Adrenal gland (tissue), 9 donors: ENCODE measurements at regions not wholly inside any gene's neighbourhood (a gene's known extent, or its start where the extent isn't known, plus 50 kb on each side); places are given as distances from the start of the nearest gene placed in this dataset.

Experiments used
- DNase-seq, 7 donors: peaks; one replicate each; pipeline ENCODE4 v3.0.0-alpha.2; 2019 to 2020
- H3K27ac ChIP-seq, 5 donors: fragments of 200-600 bp; sonication (generic) in 4 of 5; 1 replicate in 3 of 5; 2 replicates in 2 of 5; pipeline versions ENCODE4 v1.5.1 to v1.8.0; 2016 to 2020; ENCODE audit warnings: mild to moderate bottlenecking in 1 of 5
- H3K27me3 ChIP-seq: fragments of 200-600 bp; 2 replicates; pipeline ENCODE4 v1.8.0; 2021
- H3K36me3 ChIP-seq, 2 donors: fragments of 200-600 bp; replicated peaks in 1 of 2; 1 replicate in 1 of 2; 2 replicates in 1 of 2; pipeline versions ENCODE4 v1.5.1 to v1.8.0; 2018 to 2022
- H3K4me1 ChIP-seq, 2 donors: fragments of 200-600 bp; replicated peaks in 1 of 2; 1 replicate in 1 of 2; 2 replicates in 1 of 2; pipeline versions ENCODE4 v1.5.1 to v1.8.0; 2018 to 2021
- H3K4me3 ChIP-seq, 4 donors: fragments of 200-600 bp; sonication (generic) in 3 of 4; one replicate each; pipeline ENCODE4 v1.5.1; 2016 to 2018
- H3K9me3 ChIP-seq, 3 donors: fragments of 200-600 bp; sonication (generic) in 1 of 3; replicated peaks in 1 of 3; 1 replicate in 2 of 3; 2 replicates in 1 of 3; pipeline versions ENCODE4 v1.5.1 to v1.8.0; 2016 to 2021
- POLR2A ChIP-seq, 2 donors: fragments of 450-650 bp; IDR thresholded peaks; one replicate each; pipeline ENCODE4 v1.6.1; 2017; ENCODE audit warnings: antibody characterized with exemption in 2 of 2, mild to moderate bottlenecking in 2 of 2, moderate library complexity in 1 of 2
- WGBS, 4 donors: extraction: QIAGEN DNeasy Blood & Tissue Kit in 2 of 4; methylation state at CpG; one replicate each; pipeline versions ENCODE4 v1.1.5 to v1.1.7; 2013 to 2017; 5-methylcytosine and 5-hydroxymethylcytosine counted together
- intact Hi-C, 2 donors: fragments of 100-400 bp; cut with DNase I; formaldehyde crosslinking; loops; one replicate each; pipeline versions ENCODE4 v1.14.1 to v1.15.0; 2022 to 2023
- TF ChIP-seq, protein P1 (sequence below), 6 experiments: fragments of 450-650 bp in 4 of 6; fragments of 200-600 bp in 2 of 6; sonication (generic) in 1 of 6; IDR thresholded peaks; 1 replicate in 5 of 6; 2 replicates in 1 of 6; pipeline versions ENCODE4 v1.5.1 to v1.8.0; 2016 to 2021; ENCODE audit warnings: antibody characterized with exemption in 6 of 6, mild to moderate bottlenecking in 2 of 6, moderate library complexity in 1 of 6
- donor health status: healthy with polysubstance abuse.
- donor health status: Bipolar disorder and iron deficiency.
- donor health status: DM: yes; HTN: yes; CAD: no.
- donor health status: DM: no; HTN: no; CAD: no.
- donor health status: DM: no; HTN: no; CAD: no.

DNA sequence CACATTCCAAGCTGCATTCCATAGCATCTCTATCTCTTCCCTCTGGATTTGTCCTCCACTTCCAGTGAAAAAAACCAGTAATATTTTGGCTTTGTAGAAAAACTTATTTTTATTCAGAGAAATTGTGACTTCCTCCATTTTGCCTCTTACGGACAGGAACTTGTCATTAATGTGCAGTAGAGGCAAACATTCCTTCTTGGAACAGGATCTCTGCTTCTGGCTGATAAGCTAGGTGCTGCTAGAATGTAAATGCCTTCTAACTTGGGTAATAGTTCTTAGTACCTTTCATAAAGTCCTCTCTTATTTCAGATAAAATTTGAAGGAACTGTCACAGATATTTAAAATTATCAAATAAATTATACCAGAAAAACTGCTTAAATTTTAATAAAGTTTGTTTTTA, 707.8 kb downstream of the USP25 start:
- Histone ChIP-seq H3K27me3 (no peaks in the 10 kb centered on the region), H3K27ac (no peak overlapping the region), H3K4me1 (no peaks in the 10 kb centered on the region), H3K36me3 (no peaks in the 10 kb centered on the region), H3K9me3 (peaks cover 0 to 6% (median 0%) of the 10 kb centered on the region in 3 donors), H3K4me3 (no peak overlapping the region)
- WGBS, 4 donors, result 63 to 80% (median 72%) methylated on average over 1 of the region's 1 CpG
- no peak for DNase-seq
- TF ChIP-seq, protein P1, sequence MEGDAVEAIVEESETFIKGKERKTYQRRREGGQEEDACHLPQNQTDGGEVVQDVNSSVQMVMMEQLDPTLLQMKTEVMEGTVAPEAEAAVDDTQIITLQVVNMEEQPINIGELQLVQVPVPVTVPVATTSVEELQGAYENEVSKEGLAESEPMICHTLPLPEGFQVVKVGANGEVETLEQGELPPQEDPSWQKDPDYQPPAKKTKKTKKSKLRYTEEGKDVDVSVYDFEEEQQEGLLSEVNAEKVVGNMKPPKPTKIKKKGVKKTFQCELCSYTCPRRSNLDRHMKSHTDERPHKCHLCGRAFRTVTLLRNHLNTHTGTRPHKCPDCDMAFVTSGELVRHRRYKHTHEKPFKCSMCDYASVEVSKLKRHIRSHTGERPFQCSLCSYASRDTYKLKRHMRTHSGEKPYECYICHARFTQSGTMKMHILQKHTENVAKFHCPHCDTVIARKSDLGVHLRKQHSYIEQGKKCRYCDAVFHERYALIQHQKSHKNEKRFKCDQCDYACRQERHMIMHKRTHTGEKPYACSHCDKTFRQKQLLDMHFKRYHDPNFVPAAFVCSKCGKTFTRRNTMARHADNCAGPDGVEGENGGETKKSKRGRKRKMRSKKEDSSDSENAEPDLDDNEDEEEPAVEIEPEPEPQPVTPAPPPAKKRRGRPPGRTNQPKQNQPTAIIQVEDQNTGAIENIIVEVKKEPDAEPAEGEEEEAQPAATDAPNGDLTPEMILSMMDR (IDR thresholded peaks at IDR 0.05), result no peak
- no peak for TF ChIP-seq POLR2A (IDR thresholded peaks at IDR 0.05)
- intact Hi-C loops, result no loop called here

DNA sequence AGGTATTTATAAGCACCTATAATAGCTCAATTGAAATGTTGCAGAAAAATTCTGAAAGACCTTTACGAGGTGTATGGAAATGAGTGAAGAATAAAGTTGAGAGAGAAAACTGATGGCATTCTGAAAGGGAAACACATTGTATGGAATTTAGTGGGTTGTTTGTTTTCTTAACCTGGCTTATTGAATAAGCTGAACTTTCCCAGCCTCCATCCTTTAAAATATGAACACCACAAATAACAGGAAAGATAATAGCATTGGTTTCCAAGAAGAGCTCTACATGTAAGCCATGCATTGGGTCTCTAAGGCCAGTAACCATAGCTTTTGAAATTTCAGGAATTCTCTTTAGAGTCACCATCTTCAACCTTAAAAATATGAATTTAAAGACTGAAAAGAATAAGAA, 709.0 kb downstream of the USP25 start:
- H3K36me3 ChIP-seq, result no peaks in the 10 kb centered on the region
- 94 to 96% (median 95%) methylated on average over 1 of the region's 1 CpG for WGBS, 4 donors
- intact Hi-C loops, result no loop called here
- no peaks in the 10 kb centered on the region for H3K27me3 ChIP-seq
- TF ChIP-seq, protein P1 (IDR thresholded peaks at IDR 0.05), result no peak
- TF ChIP-seq POLR2A (IDR thresholded peaks at IDR 0.05), result no peak
- no peak for DNase-seq
- H3K9me3 ChIP-seq, result peaks cover 0 to 6% (median 0%) of the 10 kb centered on the region in 3 donors
- H3K4me3 ChIP-seq, result no peak overlapping the region
- no peaks in the 10 kb centered on the region for H3K4me1 ChIP-seq
- no peak overlapping the region for H3K27ac ChIP-seq

DNA sequence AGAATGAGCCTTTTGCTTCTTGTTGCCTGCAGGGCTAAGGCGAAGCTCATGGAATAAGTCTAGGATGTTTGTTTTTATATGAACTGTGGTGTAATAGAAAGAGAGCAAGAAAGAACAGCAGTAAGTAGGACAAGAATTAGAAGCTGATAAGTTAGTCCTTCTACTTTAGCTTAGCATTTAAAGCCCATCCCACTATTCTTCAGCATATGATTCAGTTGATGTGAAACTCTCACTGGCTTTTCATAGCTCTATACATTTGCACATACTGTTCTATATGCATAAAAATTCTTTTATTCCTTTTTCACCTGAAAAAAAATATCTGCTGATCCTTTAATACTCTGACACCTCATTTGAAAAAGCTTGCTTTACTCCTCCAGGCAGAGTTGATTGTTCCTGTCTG, 712.0 kb downstream of the USP25 start:
- Histone ChIP-seq H3K4me3 (no peak overlapping the region), H3K4me1 (no peaks in the 10 kb centered on the region), H3K36me3 (no peaks in the 10 kb centered on the region), H3K27me3 (no peaks in the 10 kb centered on the region), H3K27ac (no peak overlapping the region), H3K9me3 (no peaks in the 10 kb centered on the region)
- TF ChIP-seq, protein P1 (IDR thresholded peaks at IDR 0.05), result no peak
- TF ChIP-seq POLR2A (IDR thresholded peaks at IDR 0.05), result no peak
- WGBS, 4 donors, result 66 to 79% (median 75%) methylated on average over 1 of the region's 1 CpG
- no peak for DNase-seq
- intact Hi-C loops, result no loop called here

DNA sequence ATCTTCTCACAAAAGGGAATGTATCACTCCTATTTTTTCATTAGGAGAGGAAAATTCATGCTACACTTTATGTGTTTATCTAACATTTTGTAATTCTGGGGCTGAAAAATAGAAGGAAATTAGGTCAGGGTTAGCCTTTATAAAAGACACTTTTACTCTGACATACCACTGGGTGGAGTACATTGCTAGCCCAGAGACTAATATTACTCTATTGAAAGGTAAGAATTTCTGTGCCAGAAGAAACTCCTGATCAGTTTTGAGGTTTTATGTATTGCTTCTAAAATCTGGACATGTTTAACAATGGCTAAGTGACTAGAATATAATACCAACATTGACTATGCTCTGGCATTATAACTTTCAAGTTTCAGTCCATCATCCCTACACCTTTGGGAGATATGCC, 724.6 kb downstream of the USP25 start:
- TF ChIP-seq POLR2A (IDR thresholded peaks at IDR 0.05), result no peak
- TF ChIP-seq, protein P1 (IDR thresholded peaks at IDR 0.05), result peak; percentile 27 to 53 (median 45)
- intact Hi-C loops, result no loop called here
- Histone ChIP-seq H3K27me3 (no peaks in the 10 kb centered on the region), H3K36me3 (no peaks in the 10 kb centered on the region), H3K4me1 (peaks cover 0 to 36% of the 10 kb centered on the region in 2 donors), H3K4me3 (no peak overlapping the region), H3K27ac (no peak overlapping the region), H3K9me3 (no peaks in the 10 kb centered on the region)
- DNase-seq, result no peak
